ENCODE measurements at regions not wholly inside any gene's neighbourhood (a gene's known extent, or its start where the extent isn't known, plus 50 kb on each side); places are given as distances from the start of the nearest gene placed in this dataset.

DNA sequence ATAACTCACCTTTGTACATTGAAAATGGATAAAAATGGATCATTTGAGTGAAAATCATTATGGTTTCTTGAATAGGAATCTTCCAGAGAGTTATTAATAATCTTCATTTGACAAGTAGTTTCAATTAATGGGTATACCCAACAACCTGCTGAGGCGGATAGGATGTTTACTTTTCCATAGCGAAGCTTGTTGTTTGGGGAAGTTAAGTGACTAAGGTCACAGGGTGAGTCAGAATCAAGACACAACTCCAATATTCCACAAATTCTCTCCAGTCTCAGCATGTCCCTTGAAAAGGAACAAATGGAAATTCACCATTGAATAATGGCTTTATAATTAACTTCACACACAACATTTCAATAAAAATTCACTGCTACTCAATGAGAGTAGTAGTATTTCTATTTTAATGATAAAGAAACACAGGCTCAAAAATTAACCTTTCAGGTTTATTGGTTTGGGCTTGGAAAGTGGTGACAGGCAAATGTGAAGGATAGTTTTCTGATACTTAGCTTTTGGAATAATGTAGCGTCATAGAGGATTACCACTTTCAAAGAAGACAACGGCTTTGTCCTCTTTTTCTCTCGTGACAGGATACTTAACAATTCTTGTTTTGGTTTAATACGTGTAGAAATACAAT, 211.3 kb downstream of the GPD2 start:
- no peak for TF ChIP-seq CTCF (IDR thresholded peaks at IDR 0.05; ENCODE audit: low read depth, low read length)
- DNase-seq (ENCODE audit: low read depth in 2 of 2): no peak

GRCh38 chr2:156648522-156648921, 212.3 kb downstream of the GPD2 start:
- DNase-seq (ENCODE audit: low read depth in 2 of 2): no peak
- H3K4me3 ChIP-seq (replicated peaks in 1 of 2; ENCODE audit: low read depth in 2 of 2, low read length in 2 of 2): no peak overlapping the region
- no peak for TF ChIP-seq CTCF (IDR thresholded peaks at IDR 0.05; ENCODE audit: low read depth, low read length)

More for the DNA sequence above, 211.3 kb downstream of the GPD2 start:
- H3K4me3 ChIP-seq (replicated peaks in 1 of 2; ENCODE audit: low read depth in 2 of 2, low read length in 2 of 2): no peak overlapping the region

GRCh38 chr2:156649596-156649995, 213.4 kb downstream of the GPD2 start:
- no peak for TF ChIP-seq CTCF (IDR thresholded peaks at IDR 0.05; ENCODE audit: low read depth, low read length)
- peak in 1 of 2 donors; percentile 20 for DNase-seq (ENCODE audit: low read depth in 2 of 2)
- H3K4me3 ChIP-seq (replicated peaks in 1 of 2; ENCODE audit: low read depth in 2 of 2, low read length in 2 of 2): no peak overlapping the region

DNA sequence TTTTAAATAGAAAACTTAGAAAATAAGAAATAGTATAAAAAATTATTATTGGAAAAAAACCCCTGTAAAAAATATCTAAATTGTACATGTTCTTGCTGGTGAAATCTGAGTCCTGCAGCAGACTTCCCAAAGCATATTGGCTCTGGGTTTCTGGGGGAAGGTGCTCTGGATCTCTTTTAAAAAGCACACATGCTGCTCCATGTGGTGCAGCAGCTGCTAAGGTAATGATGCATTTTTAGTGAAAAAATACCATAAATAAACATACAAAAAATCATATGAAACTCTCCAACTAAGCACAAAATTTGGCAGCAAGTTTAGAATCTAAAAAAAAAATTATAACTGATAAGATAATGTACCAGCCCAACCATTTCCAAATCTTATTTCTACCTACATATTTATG, 216.5 kb downstream of the GPD2 start:
- H3K4me3 ChIP-seq (replicated peaks in 1 of 2; ENCODE audit: low read depth in 2 of 2, low read length in 2 of 2): no peak overlapping the region
- no peak for TF ChIP-seq CTCF (IDR thresholded peaks at IDR 0.05; ENCODE audit: low read depth, low read length)
- no peak for DNase-seq (ENCODE audit: low read depth in 2 of 2)

DNA sequence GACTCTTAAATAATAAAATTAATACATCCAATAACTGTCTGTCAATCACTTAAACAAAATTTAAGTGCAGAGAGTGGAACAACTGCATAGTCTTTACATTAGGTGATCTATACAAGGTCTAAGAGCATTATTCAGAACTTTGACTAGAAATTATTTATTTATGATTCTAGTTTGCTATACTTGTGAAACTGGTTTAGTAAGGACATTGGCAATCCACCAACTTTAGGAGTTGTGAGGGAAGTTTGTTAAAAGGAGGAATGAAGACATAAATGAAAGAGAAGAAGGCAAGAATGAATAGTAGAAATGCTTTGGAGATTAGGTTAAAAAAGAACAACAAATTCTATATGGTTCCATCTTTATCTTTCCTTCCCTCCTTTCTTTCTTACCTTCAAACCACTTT, 217.5 kb downstream of the GPD2 start:
- no peak for DNase-seq (ENCODE audit: low read depth in 2 of 2)
- no peak overlapping the region for H3K4me3 ChIP-seq (replicated peaks in 1 of 2; ENCODE audit: low read depth in 2 of 2, low read length in 2 of 2)
- no peak for TF ChIP-seq CTCF (IDR thresholded peaks at IDR 0.05; ENCODE audit: low read depth, low read length)

- DNase-seq (ENCODE audit: low read depth in 2 of 2): peak; percentile 2 to 5
- H3K4me3 ChIP-seq (replicated peaks in 1 of 2; ENCODE audit: low read depth in 2 of 2, low read length in 2 of 2): no peak overlapping the region
- TF ChIP-seq CTCF (IDR thresholded peaks at IDR 0.05; ENCODE audit: low read depth, low read length): no peak
These were observed 221.6 kb downstream of the GPD2 start for GRCh38 chr2:156657809-156658208.

DNA sequence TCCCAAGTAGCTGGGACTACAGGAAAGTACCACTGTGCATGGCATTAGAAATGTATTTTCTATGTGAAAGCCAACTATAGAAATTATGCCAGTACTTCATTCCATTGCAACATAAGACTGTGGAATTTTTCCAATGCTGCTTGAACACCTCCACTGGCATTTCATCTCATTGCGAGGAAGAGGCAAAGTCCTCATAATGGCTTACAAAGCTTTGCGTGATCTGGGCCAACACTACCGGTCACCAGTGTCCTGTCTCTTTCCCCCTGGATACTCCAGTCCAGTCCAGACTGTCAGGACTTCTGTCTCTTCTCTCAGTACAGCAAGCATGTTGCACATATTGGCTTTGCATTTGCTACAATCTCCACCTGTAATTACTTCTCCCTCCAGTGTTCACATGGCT, 223.5 kb downstream of the GPD2 start:
- no peak overlapping the region for H3K4me3 ChIP-seq (replicated peaks in 1 of 2; ENCODE audit: low read depth in 2 of 2, low read length in 2 of 2)
- TF ChIP-seq CTCF (IDR thresholded peaks at IDR 0.05; ENCODE audit: low read depth, low read length): no peak
- no peak for DNase-seq (ENCODE audit: low read depth in 2 of 2)
